ENCODE measurements at regions not wholly inside any gene's neighbourhood (a gene's known extent, or its start where the extent isn't known, plus 50 kb on each side); places are given as distances from the start of the nearest gene placed in this dataset.

DNA sequence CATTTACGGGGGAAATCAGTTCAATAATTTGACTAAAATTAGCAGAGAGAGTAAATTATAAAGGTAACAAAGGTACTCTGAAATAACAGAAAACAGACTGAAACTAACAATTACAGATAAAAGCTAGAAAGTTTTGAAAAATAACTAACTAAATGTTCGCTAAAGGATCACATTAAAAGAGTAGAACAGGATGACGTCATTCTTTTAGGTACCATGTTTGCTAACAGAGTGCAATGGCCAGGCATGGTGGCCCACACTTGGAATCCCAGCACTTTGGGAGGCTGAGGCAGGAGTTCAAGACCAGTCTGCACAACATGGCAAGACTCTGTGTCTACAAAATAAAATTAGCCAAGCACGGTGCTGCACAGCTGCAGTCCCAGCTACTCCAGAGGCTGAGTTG lies 212.3 kb upstream of the CDYL start:
- TF ChIP-seq, protein P1, sequence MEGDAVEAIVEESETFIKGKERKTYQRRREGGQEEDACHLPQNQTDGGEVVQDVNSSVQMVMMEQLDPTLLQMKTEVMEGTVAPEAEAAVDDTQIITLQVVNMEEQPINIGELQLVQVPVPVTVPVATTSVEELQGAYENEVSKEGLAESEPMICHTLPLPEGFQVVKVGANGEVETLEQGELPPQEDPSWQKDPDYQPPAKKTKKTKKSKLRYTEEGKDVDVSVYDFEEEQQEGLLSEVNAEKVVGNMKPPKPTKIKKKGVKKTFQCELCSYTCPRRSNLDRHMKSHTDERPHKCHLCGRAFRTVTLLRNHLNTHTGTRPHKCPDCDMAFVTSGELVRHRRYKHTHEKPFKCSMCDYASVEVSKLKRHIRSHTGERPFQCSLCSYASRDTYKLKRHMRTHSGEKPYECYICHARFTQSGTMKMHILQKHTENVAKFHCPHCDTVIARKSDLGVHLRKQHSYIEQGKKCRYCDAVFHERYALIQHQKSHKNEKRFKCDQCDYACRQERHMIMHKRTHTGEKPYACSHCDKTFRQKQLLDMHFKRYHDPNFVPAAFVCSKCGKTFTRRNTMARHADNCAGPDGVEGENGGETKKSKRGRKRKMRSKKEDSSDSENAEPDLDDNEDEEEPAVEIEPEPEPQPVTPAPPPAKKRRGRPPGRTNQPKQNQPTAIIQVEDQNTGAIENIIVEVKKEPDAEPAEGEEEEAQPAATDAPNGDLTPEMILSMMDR (IDR thresholded peaks at IDR 0.05; ENCODE audit: poor library complexity, severe bottlenecking), result no peak
- TF ChIP-seq POLR2AphosphoS5 (IDR thresholded peaks at IDR 0.05) (no peak), SMC3 (conservative IDR thresholded peaks at IDR 0.05; ENCODE audit: poor library complexity) (no peak), TAF1 (IDR thresholded peaks at IDR 0.05; ENCODE audit: low read depth) (no peak), EZH2 (IDR thresholded peaks at IDR 0.05; ENCODE audit: borderline replicate concordance, insufficient read depth, low read length, poor library complexity, severe bottlenecking) (no peak), MXI1 (conservative IDR thresholded peaks at IDR 0.05; ENCODE audit: poor library complexity, severe bottlenecking) (no peak)
